Activated naive CD4-positive, alpha-beta T cell treated with anti-CD3 and anti-CD28 coated beads for 36 hours (primary cell): ENCODE measurements at regions not wholly inside any gene's neighbourhood (a gene's known extent, or its start where the extent isn't known, plus 50 kb on each side); places are given as distances from the start of the nearest gene placed in this dataset.
"Not testable (repeated sequence)": the region's sequence is repeated elsewhere in the genome, so short reads cannot be mapped to it uniquely, and the experiment has no call there.

ENCODE experiments used
- CTCF ChIA-PET: fragments of 350-600 bp; sonication (Branson Sonifier 250); formaldehyde crosslinking; loops from one replicate; lab custom pipeline; 2021; ENCODE audit warnings: antibody characterized with exemption; lab: Charles Lee
- DNase-seq: peaks from one replicate; pipeline ENCODE4 v3.0.0-alpha.2; 2020
- H3K27ac Mint-ChIP-seq: one replicate; pipeline ENCODE4 v1.8.0; 2021; ENCODE audit warnings: mild to moderate bottlenecking, mixed read lengths
- H3K27me3 Mint-ChIP-seq: one replicate; pipeline ENCODE4 v1.8.0; 2021; ENCODE audit warnings: low read depth, mixed read lengths
- H3K36me3 Mint-ChIP-seq: one replicate; pipeline ENCODE4 v1.8.0; 2021; ENCODE audit warnings: low read depth, mixed read lengths
- H3K4me1 Mint-ChIP-seq: one replicate; pipeline ENCODE4 v1.8.0; 2021; ENCODE audit warnings: low read depth, mixed read lengths
- H3K4me3 Mint-ChIP-seq: one replicate; pipeline ENCODE4 v1.8.0; 2021; ENCODE audit warnings: mild to moderate bottlenecking, moderate library complexity, mixed read lengths
- H3K9me3 Mint-ChIP-seq: one replicate; pipeline ENCODE4 v1.8.0; 2021; ENCODE audit warnings: mixed read lengths
- intact Hi-C: fragments of 100-400 bp; cut with micrococcal nuclease; formaldehyde crosslinking; loops from one replicate; pipeline ENCODE4 v1.15.1; 2023

GRCh38 chr2:144126302-144126701, 393.6 kb downstream of the ZEB2 start:
- no peak overlapping the region for H3K27ac Mint-ChIP-seq
- no peak for DNase-seq
- H3K9me3 Mint-ChIP-seq = no peaks in the 10 kb centered on the region
- H3K4me3 Mint-ChIP-seq = no peak overlapping the region
- intact Hi-C loops = loop anchor here (5.0 kb wide), 1 partner anchor 391 kb away; no protein-coding TSS in a partner anchor
- H3K36me3 Mint-ChIP-seq = peaks cover 3% of the 10 kb centered on the region
- CTCF ChIA-PET = no interaction called here
- H3K27me3 Mint-ChIP-seq = no peaks in the 10 kb centered on the region
- H3K4me1 Mint-ChIP-seq = peaks cover 24% of the 10 kb centered on the region

- Mint-ChIP-seq H3K4me1 (peaks cover 22% of the 10 kb centered on the region), H3K9me3 (no peaks in the 10 kb centered on the region), H3K36me3 (peaks cover 3% of the 10 kb centered on the region), H3K27me3 (no peaks in the 10 kb centered on the region), H3K4me3 (no peak overlapping the region), H3K27ac (no peak overlapping the region)
- DNase-seq = no peak
- intact Hi-C loops = loop anchor here (5.0 kb wide), 1 partner anchor 392 kb away; no protein-coding TSS in a partner anchor
- CTCF ChIA-PET = no interaction called here
Observed at GRCh38 chr2:144125751-144126150, 394.2 kb downstream of the ZEB2 start.

GRCh38 chr2:144124882-144125281, 395.0 kb downstream of the ZEB2 start:
- H3K9me3 Mint-ChIP-seq = no peaks in the 10 kb centered on the region
- peaks cover 3% of the 10 kb centered on the region for H3K36me3 Mint-ChIP-seq
- CTCF ChIA-PET = no interaction called here
- no peak for DNase-seq
- peaks cover 17% of the 10 kb centered on the region for H3K4me1 Mint-ChIP-seq
- intact Hi-C loops = loop anchor here (5.0 kb wide), 1 partner anchor 392 kb away; no protein-coding TSS in a partner anchor
- no peak overlapping the region for H3K4me3 Mint-ChIP-seq
- no peaks in the 10 kb centered on the region for H3K27me3 Mint-ChIP-seq
- no peak overlapping the region for H3K27ac Mint-ChIP-seq

GRCh38 chr2:144120487-144120886, 399.4 kb downstream of the ZEB2 start:
- Mint-ChIP-seq H3K27ac (no peak overlapping the region), H3K4me3 (no peak overlapping the region), H3K27me3 (no peaks in the 10 kb centered on the region), H3K36me3 (peaks cover 3% of the 10 kb centered on the region), H3K4me1 (peaks cover 5% of the 10 kb centered on the region), H3K9me3 (no peaks in the 10 kb centered on the region)
- CTCF ChIA-PET = no interaction called here
- DNase-seq = no peak
- intact Hi-C loops = no loop called here

- Mint-ChIP-seq H3K9me3 (peaks cover 3% of the 10 kb centered on the region), H3K36me3 (peaks cover 1% of the 10 kb centered on the region), H3K27me3 (no peaks in the 10 kb centered on the region), H3K27ac (no peak overlapping the region), H3K4me1 (peaks cover 18% of the 10 kb centered on the region), H3K4me3 (no peak overlapping the region)
- DNase-seq = no peak
- intact Hi-C loops = no loop called here
- CTCF ChIA-PET = no interaction called here
Observed at GRCh38 chr2:144117086-144117485, 402.8 kb downstream of the ZEB2 start.

- CTCF ChIA-PET = no interaction called here
- no peak overlapping the region for H3K27ac Mint-ChIP-seq
- no peak for DNase-seq
- H3K36me3 Mint-ChIP-seq = peaks cover 1% of the 10 kb centered on the region
- peaks cover 3% of the 10 kb centered on the region for H3K9me3 Mint-ChIP-seq
- peaks cover 18% of the 10 kb centered on the region for H3K4me1 Mint-ChIP-seq
- H3K4me3 Mint-ChIP-seq = no peak overlapping the region
- intact Hi-C loops = no loop called here
- no peaks in the 10 kb centered on the region for H3K27me3 Mint-ChIP-seq
Observed at GRCh38 chr2:144115739-144116291, 404.1 kb downstream of the ZEB2 start.

GRCh38 chr2:144114760-144115159, 405.2 kb downstream of the ZEB2 start:
- CTCF ChIA-PET = no interaction called here
- Mint-ChIP-seq H3K27me3 (no peaks in the 10 kb centered on the region), H3K9me3 (peaks cover 3% of the 10 kb centered on the region), H3K4me3 (no peak overlapping the region), H3K36me3 (peaks cover 1% of the 10 kb centered on the region), H3K4me1 (peaks cover 18% of the 10 kb centered on the region), H3K27ac (no peak overlapping the region)
- DNase-seq = no peak
- intact Hi-C loops = no loop called here

GRCh38 chr2:144111437-144111836, 408.5 kb downstream of the ZEB2 start:
- H3K27me3 Mint-ChIP-seq = no peaks in the 10 kb centered on the region
- peaks cover 16% of the 10 kb centered on the region for H3K36me3 Mint-ChIP-seq
- intact Hi-C loops = no loop called here
- H3K4me1 Mint-ChIP-seq = peaks cover 13% of the 10 kb centered on the region
- CTCF ChIA-PET = no interaction called here
- DNase-seq = no peak
- no peak overlapping the region for H3K4me3 Mint-ChIP-seq
- H3K9me3 Mint-ChIP-seq = peaks cover 20% of the 10 kb centered on the region
- no peak overlapping the region for H3K27ac Mint-ChIP-seq

GRCh38 chr2:144106104-144106503, 413.8 kb downstream of the ZEB2 start:
- H3K4me3 Mint-ChIP-seq, DNase-seq, H3K27ac Mint-ChIP-seq, intact Hi-C loops, H3K27me3 Mint-ChIP-seq, H3K4me1 Mint-ChIP-seq, CTCF ChIA-PET: not testable (repeated sequence)
- H3K9me3 Mint-ChIP-seq = peaks cover 27% of the 10 kb centered on the region
- H3K36me3 Mint-ChIP-seq = peaks cover 24% of the 10 kb centered on the region

- intact Hi-C loops = no loop called here
- peaks cover 6% of the 10 kb centered on the region for H3K4me1 Mint-ChIP-seq
- H3K27ac Mint-ChIP-seq = no peak overlapping the region
- H3K9me3 Mint-ChIP-seq = peaks cover 18% of the 10 kb centered on the region
- no peaks in the 10 kb centered on the region for H3K27me3 Mint-ChIP-seq
- H3K36me3 Mint-ChIP-seq = peaks cover 18% of the 10 kb centered on the region
- CTCF ChIA-PET = no interaction called here
- no peak for DNase-seq
- no peak overlapping the region for H3K4me3 Mint-ChIP-seq
Observed at GRCh38 chr2:144102386-144102785, 417.5 kb downstream of the ZEB2 start.

- H3K27ac Mint-ChIP-seq = no peak overlapping the region
- peaks cover 8% of the 10 kb centered on the region for H3K4me1 Mint-ChIP-seq
- intact Hi-C loops = no loop called here
- H3K27me3 Mint-ChIP-seq = no peaks in the 10 kb centered on the region
- H3K36me3 Mint-ChIP-seq = peaks cover 3% of the 10 kb centered on the region
- no peak overlapping the region for H3K4me3 Mint-ChIP-seq
- CTCF ChIA-PET = no interaction called here
- no peak for DNase-seq
- peaks cover 6% of the 10 kb centered on the region for H3K9me3 Mint-ChIP-seq
Observed at GRCh38 chr2:144099780-144100377, 420.0 kb downstream of the ZEB2 start.

- H3K27ac Mint-ChIP-seq = no peak overlapping the region
- CTCF ChIA-PET = no interaction called here
- H3K9me3 Mint-ChIP-seq = peaks cover 11% of the 10 kb centered on the region
- H3K36me3 Mint-ChIP-seq = peaks cover 4% of the 10 kb centered on the region
- peaks cover 10% of the 10 kb centered on the region for H3K4me1 Mint-ChIP-seq
- no peak for DNase-seq
- intact Hi-C loops = no loop called here
- no peak overlapping the region for H3K4me3 Mint-ChIP-seq
- H3K27me3 Mint-ChIP-seq = no peaks in the 10 kb centered on the region
Observed at GRCh38 chr2:144099340-144099739, 420.6 kb downstream of the ZEB2 start.
